PC-9 (cell line): ENCODE measurements at regions not wholly inside any gene's neighbourhood (a gene's known extent, or its start where the extent isn't known, plus 50 kb on each side); places are given as distances from the start of the nearest gene placed in this dataset.

Source experiments
- EZH2 ChIP-seq: fragments of 200-600 bp; sonication (generic); IDR thresholded peaks from 2 replicates; pipeline ENCODE4 v1.8.0; 2017; ENCODE audit warnings: antibody characterized with exemption, low read depth
- TF ChIP-seq, protein P1 (sequence below): fragments of 200-600 bp; sonication (generic); conservative IDR thresholded peaks from 2 replicates; pipeline ENCODE4 v1.6.1; 2017; ENCODE audit warnings: mixed run types, antibody characterized with exemption, mild to moderate bottlenecking, moderate library complexity

GRCh38 chr3:10732292-10732691 is 83.7 kb upstream of the SLC6A11 start:
- TF ChIP-seq, protein P1, sequence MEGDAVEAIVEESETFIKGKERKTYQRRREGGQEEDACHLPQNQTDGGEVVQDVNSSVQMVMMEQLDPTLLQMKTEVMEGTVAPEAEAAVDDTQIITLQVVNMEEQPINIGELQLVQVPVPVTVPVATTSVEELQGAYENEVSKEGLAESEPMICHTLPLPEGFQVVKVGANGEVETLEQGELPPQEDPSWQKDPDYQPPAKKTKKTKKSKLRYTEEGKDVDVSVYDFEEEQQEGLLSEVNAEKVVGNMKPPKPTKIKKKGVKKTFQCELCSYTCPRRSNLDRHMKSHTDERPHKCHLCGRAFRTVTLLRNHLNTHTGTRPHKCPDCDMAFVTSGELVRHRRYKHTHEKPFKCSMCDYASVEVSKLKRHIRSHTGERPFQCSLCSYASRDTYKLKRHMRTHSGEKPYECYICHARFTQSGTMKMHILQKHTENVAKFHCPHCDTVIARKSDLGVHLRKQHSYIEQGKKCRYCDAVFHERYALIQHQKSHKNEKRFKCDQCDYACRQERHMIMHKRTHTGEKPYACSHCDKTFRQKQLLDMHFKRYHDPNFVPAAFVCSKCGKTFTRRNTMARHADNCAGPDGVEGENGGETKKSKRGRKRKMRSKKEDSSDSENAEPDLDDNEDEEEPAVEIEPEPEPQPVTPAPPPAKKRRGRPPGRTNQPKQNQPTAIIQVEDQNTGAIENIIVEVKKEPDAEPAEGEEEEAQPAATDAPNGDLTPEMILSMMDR: no peak
- TF ChIP-seq EZH2: no peak
